NB4 (cell line): ENCODE measurements at regions not wholly inside any gene's neighbourhood (a gene's known extent, or its start where the extent isn't known, plus 50 kb on each side); places are given as distances from the start of the nearest gene placed in this dataset.

Experiments used
- DNase-seq: peaks from one replicate; pipeline ENCODE4 v3.0.0; 2010; ENCODE audit warnings: low read depth
- H3K4me3 ChIP-seq: one replicate; pipeline ENCODE4 v1.5.1; 2011; ENCODE audit warnings: mild to moderate bottlenecking, low read depth, low read length, moderate library complexity
- MYC ChIP-seq: IDR thresholded peaks from 2 replicates; pipeline ENCODE4 v1.6.1; 2011; ENCODE audit warnings: low read depth, low read length
- POLR2A ChIP-seq: IDR thresholded peaks from 2 replicates; pipeline ENCODE4 v1.6.1; 2011; ENCODE audit warnings: mild to moderate bottlenecking; ENCODE audit not compliant: insufficient read length; ENCODE audit errors: extremely low read depth
- TF ChIP-seq, protein P1 (sequence below): IDR thresholded peaks from one replicate; pipeline ENCODE4 v1.5.1; 2012; ENCODE audit warnings: low read depth, low read length
- TF ChIP-seq, protein P2 (sequence below): IDR thresholded peaks from 2 replicates; pipeline ENCODE4 v1.6.1; 2011; ENCODE audit warnings: low read depth, low read length

DNA sequence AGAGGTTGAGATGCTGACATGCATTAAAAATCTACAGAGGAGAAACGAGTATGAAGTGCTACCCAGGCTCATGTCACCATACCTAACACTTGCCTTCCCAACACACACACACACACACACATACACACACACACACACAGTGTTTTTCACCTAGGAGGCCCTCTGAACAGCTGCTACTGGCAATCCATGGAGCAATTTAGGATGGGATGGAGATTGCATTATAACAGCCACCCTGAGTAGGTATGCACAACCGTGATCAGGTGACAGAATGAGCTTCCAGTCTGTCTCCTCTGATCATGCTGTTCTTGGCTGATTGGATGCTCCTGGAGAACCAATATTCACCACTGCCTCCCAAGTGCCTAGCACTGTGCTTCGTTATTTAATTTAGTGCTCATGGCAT, 528.5 kb upstream of the CDH5 start:
- no peak for DNase-seq
- H3K4me3 ChIP-seq: no peak overlapping the region
- TF ChIP-seq, protein P1, sequence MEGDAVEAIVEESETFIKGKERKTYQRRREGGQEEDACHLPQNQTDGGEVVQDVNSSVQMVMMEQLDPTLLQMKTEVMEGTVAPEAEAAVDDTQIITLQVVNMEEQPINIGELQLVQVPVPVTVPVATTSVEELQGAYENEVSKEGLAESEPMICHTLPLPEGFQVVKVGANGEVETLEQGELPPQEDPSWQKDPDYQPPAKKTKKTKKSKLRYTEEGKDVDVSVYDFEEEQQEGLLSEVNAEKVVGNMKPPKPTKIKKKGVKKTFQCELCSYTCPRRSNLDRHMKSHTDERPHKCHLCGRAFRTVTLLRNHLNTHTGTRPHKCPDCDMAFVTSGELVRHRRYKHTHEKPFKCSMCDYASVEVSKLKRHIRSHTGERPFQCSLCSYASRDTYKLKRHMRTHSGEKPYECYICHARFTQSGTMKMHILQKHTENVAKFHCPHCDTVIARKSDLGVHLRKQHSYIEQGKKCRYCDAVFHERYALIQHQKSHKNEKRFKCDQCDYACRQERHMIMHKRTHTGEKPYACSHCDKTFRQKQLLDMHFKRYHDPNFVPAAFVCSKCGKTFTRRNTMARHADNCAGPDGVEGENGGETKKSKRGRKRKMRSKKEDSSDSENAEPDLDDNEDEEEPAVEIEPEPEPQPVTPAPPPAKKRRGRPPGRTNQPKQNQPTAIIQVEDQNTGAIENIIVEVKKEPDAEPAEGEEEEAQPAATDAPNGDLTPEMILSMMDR: no peak
- no peak for TF ChIP-seq POLR2A

DNA sequence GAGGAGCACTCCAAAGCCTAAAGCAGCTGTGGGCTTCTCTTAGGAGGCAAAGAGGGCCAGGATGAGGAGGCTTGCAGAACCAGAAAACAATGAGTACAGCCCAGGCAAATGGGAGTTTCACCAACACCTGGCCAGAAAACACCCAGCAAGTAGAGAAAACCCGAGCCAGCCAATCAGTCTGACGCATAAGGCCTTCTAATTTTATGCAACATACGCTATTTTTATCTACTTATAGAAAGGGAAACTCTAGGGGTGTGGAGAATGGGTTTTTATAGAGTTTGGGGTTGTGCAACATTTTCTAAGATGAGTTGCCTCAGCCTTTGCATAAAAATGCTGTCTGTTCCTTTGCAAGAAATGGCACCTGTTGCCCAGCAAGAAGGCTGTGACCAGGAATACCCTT, 529.0 kb upstream of the CDH5 start:
- DNase-seq: peak; percentile 76
- TF ChIP-seq, protein P1: no peak
- TF ChIP-seq, protein P2, sequence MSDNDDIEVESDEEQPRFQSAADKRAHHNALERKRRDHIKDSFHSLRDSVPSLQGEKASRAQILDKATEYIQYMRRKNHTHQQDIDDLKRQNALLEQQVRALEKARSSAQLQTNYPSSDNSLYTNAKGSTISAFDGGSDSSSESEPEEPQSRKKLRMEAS: no peak
- no peak for TF ChIP-seq POLR2A
- TF ChIP-seq MYC: no peak
- no peak overlapping the region for H3K4me3 ChIP-seq

DNA sequence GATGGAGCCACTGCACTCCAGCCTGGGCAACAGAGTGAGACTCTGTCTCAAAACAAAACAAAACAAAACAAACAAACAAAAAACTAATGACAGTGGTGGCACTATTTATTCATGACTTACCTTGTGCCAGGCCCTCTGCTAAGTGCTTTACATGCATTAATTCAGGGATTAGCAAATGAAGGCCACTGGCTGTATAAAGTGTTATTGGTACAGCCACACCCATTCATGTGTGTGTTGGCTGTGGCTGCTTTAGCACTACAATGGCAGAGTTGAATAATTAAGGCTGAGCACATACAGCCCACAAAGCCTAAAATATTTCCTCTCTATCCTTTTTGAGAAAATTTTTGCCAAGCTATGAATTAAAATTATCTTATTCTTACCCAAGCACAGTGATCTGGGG, 531.8 kb upstream of the CDH5 start:
- DNase-seq: no peak
- TF ChIP-seq, protein P2: no peak
- TF ChIP-seq POLR2A: no peak
- TF ChIP-seq MYC: no peak
- TF ChIP-seq, protein P1: no peak
- H3K4me3 ChIP-seq: no peak overlapping the region

DNA sequence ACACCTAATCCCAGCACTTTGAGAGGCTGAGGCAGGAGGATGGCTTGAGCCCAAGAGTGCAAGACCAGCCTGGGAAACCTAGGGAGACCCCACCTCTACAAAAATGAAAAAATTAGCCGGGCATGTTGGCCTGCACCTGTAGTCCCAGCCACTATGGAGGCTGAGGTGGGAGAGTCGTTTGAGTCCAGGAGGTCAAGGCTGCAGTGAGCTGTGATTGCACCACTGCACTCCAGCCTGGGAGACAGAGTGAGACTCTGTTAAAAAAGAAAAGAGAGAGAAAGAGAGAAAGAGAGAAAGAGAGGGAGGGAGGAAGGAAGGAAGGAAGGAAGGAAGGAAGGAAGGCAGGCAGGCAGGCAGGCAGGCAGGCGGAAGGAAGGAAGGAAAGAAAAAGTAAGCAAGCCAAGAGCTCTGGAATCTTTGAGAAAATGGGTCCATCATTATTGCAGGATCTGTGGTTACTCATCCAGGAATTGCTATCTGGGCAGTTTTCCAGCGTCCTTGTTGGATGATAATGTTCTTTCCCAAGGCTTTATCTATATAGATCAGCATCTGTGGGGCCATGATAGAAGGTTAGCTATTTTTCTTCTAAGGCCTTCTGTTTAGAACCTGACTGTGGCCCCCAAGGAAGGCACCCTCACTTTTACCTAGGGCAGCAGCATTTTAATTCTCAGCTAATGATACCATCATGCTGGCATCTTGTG, 533.2 kb upstream of the CDH5 start:
- H3K4me3 ChIP-seq: no peak overlapping the region
- no peak for DNase-seq
- TF ChIP-seq MYC: no peak
- TF ChIP-seq, protein P1: no peak
- TF ChIP-seq POLR2A: no peak
- TF ChIP-seq, protein P2: no peak

DNA sequence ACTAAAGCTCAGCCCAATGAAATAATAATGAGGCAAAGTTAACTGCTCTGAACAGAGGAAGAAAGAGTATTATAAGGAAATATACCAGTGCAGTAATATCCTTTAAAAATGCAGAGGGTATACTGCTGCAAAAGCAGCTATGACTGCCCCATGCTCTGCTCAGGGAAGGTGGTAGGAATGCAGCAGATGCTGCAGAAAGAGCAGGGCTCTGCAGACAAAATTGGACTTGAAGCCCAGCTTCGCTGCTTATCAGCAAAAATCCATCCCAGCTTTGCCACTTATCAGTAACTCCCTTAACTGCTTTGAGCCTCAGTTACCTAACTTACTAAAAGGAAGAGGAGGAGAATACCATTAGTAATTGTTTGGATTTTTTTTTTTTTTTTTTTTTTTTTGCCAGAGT, 533.8 kb upstream of the CDH5 start:
- H3K4me3 ChIP-seq: no peak overlapping the region
- TF ChIP-seq POLR2A (no peak), MYC (no peak)
- TF ChIP-seq, protein P2: no peak
- TF ChIP-seq, protein P1: no peak
- DNase-seq: no peak

DNA sequence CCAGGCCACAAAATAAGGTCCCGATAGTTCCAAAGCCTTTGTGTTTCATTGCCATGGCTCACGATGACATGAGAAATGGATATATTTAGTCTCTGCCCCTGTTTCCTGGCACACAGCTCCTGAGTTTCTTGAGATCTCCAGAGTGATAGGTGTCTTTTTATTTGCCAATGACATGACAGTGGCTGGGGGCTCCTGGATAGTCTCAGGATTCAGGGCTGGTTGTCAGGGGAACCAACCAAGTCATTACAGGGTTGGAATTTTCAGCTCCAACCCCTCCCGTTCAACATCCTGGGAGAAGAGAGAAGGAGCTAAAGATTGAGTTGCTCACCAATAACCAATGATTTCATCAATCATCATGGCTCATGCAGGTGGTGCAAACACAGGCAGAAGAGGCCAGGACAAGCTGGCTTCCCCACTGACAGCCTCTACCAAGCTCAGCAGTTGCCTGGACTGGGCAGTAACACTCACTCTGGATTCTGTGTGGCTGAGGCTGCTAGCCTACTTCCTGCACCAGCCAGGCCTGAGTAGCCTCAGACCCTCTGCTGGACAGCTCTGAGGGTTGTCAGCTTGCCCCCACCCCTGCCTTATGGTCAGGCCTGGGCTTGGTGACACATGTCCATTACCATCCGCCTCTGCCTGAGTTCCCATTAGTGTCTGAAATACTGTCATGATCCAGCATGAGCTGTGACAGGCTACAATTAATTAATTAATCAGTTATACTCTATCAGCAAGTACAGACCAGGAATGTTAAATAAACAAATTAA, 534.4 kb upstream of the CDH5 start:
- no peak for TF ChIP-seq POLR2A
- no peak for TF ChIP-seq MYC
- TF ChIP-seq, protein P2: no peak
- TF ChIP-seq, protein P1: no peak
- no peak for DNase-seq
- no peak overlapping the region for H3K4me3 ChIP-seq
